DMS53 (cell line): ENCODE measurements at regions not wholly inside any gene's neighbourhood (a gene's known extent, or its start where the extent isn't known, plus 50 kb on each side); places are given as distances from the start of the nearest gene placed in this dataset.

Experiments used
- DNase-seq: peaks from one replicate; lab custom pipeline; 2025; lab: John Stamatoyannopoulos, UW

DNA sequence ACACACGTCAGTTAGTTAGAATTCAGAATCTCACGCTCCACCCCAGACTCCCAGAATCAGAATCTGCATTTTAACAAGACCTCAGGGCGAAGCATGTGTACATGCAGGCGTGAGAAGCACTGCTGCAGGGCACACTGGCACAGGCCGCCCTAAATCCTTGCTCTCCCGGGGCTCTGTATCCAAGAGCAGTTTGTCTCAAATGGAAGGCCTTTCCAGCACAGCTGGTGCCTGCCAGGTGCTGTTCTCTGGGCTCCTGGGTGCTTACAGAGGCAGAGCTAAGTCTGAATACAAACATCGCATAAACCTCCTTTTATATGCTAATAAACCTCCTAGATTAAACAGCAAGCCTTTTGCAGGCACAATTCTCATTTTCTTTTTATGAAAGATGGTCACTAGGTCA lies 119.1 kb upstream of the CD93 start:
- DNase-seq, result no peak

DNA sequence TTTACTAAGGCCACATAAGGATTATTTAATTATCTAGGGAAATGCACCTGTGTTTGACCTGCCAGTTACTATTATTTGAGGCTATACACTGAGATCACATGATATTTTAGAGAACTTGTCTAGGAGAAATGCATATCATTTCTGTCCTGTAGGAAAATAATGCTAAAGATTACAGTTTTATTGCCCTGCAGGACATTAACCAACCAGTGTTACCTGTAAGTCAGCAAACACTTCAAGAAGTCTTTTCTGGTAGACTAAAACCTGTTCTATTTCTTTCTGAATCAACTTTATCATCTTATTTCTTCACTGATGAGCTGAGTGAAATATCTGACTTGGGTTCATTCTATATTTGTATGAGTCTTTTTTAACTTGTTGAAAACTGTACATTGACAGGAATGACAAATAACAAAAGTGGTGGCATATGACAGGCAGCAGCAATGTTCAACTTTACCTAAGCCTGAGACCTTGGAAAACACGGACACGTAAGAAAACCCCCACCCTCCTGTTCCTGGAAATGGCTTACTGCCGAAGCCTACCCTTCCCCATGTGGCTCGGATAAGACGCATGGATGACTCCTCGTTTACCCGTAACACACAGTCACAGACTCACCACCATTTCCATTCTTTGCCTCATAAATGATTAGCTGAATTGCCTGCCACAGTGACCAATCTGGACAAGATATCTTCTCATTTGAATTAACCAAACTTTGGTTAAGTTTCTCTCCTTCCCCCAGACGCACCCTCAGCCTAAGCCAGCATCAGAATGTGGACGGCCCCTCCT lies 118.0 kb upstream of the CD93 start:
- no peak for DNase-seq

DNA sequence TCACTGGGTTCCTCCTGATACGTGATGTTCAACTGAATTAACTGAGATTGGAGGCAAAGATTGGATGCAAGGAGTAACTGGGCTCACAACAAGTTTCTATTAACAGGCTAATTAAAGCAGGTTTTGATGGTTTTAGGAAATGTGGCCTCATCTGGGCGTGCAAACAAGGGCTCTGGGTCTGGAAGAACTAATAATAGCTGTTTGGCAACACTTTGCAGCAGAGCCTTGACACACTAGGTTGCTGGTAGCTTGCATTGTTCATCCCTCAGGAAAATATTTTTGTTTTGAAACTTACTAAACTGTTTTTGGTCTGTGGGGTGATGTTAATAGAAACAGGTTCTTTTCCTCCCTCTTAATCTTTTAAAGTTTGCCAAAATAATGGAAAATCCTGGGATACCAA lies 117.2 kb upstream of the CD93 start:
- no peak for DNase-seq

DNA sequence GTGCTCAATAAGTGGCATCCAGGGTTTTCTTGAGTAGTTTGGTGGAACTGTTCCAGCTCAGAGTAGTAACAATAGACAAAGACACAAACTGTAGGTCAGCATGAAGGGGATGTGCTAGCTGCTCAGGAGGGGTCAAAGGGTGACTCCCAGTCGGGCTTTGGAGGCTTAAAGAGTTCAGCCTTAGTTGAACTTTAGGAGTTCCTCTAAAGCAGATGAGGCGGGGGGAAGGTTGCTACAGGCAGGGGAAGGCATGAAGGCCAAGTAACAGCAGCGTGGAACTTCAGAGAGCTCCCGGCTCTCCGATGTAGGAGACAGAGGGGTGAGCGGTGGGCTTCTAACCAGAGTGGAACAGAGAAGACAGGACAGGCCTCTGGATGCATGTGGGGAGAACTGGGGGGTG lies 115.5 kb upstream of the CD93 start:
- no peak for DNase-seq

DNA sequence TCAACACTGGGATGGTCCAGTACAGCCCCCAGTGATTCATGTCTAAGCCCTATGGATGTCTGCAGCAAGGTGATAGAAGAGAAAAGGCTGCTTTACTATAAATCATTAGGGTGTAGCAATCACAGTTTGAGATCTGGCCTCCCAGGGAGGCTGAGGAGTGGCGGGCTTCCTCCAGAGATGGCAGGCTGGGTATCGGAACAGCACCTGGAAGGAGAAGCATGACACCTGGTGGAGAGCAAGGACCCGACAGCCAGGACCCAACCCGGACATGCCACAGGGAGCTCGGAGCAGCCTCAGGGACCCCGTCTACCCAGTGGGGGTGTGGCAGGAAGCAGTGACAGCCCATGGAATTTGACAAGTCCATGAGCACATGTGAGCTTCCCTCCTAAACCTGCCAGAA lies 114.8 kb upstream of the CD93 start:
- DNase-seq, result peak; percentile 63

DNA sequence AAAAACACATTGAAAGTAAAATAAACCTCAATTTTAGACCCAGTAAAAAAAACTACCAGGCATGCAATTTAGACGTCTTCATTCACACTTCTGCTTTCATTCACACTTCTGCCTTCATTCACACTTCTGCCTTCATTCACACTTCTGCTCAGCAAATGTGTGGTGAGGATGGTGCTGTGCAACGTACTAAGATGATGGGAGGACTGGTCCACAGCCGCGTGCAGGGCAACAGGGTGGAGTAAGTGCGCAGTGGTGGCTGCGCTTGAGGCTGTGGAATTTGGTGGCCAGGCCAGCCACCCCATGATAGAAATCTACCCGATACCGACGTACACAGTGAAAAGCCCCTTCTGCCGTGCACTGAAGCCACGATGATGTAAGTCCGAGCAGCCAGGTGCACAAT lies 114.3 kb upstream of the CD93 start:
- DNase-seq, result no peak

DNA sequence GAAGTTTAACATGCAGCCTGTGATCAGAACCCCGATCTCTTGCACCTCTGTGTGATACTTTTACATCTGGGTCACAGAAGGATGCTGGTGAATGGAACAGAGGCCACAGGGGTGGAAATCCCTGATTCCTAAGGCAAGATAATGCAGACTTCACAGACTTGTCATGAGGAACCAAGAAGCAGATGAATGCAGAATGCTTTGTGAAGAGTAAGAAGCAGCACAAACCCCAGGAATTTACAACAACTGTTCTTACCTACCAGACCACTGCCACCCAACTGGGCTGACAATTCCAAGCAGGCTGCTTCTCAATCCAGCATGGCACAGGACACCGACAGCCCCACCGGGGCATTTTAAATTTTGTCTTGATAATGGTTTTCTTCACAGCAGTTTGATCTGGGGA lies 113.2 kb upstream of the CD93 start:
- DNase-seq, result no peak

DNA sequence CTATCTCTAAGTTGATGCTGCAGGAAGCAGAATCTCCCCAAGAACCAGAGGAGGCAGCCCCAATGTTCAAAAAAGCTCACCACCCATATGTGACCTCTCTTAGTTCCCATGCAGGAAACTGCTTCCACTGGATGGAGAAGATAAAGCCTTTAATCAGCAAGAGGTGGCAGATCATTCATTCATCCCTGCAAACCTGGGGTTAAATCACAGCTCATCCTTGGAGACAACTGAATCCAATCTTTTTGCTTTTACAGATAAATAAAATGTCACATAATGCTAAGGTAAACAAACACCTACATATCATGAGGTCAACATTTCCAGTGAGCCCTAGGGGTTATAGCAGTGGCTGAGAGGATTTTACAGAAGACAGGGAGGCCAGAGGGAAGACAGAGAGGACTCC lies 112.7 kb upstream of the CD93 start:
- no peak for DNase-seq

DNA sequence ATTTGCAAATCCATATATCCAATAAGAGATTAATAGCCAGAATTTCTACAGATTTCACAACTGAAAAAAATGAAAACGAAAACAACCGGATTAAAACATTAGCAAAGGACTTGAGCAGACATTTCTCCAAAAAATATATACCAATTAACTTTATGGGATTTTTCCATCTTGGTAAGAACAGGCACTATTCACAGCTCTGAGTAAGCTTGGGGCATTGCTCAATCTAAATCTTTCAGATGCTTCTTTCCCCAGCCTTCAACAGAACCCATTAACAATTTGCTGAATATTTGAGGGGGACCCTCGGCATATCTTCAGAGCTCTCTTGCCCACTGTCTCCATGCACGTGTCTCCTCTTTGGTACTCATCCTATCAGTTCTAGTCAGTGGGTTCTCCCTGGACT lies 111.7 kb upstream of the CD93 start:
- DNase-seq, result no peak

DNA sequence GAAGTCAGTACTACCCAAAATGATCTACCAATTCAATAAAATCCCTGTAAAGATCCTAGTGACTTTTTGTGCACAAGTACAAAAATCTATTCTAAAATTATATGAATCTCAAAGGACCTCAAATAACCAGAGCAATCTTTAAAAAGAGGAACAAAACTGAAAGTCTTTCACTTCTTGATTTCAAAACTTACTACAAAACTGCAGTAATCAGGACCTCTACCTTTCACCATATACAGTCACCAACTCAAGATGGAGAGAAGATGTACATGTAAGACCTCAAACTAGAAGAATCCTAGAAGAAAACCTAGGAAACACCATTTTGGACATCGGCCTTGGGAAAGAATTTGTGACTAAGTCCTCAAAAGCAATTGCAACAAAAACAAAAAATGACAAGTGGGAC lies 109.5 kb upstream of the CD93 start:
- no peak for DNase-seq

DNA sequence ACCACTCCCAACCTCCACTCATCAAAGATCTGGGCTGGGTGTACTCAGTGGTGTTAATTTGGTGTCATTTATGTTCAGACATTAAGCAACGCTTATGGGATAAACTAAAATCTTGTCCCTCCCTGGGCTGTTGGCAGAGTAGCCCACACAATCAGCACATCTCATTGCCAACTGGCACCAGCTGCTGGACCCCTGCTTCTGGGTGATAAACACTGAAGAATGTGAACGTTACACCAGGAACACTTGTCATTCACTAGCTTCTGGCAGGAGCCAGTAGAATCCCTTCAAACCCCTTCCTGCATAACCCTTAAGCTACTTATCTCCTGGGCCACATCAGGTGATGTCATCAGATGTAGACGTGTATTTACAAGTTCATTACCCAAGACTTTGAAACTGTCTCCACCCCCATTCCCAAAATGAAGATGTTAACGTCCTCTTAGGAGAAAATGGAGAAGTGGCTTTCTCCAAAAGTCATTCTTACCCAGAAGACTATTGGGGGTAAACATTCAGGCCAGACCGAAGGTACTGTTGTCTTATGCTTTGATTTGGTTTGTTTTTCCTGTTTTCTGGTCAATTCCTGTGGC lies 107.8 kb upstream of the CD93 start:
- no peak for DNase-seq

DNA sequence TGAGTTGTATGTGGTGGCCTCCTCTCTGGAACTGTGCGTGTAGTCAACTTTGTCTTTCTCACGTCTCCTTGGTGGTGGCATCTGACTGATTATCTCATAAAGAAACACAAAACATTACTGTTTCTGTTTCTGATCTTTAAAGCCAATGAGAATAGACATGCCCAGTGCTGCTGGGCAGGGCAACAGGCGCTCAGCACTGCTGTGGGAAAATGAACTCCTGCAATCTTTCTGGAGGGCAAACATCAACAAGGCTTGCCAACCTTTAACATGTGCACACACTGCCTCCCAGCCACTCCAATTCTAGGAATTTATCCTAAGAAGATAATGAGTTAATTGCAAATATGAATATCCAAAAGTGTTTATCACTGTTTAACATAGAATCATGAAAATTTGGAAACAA lies 106.3 kb upstream of the CD93 start:
- DNase-seq, result no peak

DNA sequence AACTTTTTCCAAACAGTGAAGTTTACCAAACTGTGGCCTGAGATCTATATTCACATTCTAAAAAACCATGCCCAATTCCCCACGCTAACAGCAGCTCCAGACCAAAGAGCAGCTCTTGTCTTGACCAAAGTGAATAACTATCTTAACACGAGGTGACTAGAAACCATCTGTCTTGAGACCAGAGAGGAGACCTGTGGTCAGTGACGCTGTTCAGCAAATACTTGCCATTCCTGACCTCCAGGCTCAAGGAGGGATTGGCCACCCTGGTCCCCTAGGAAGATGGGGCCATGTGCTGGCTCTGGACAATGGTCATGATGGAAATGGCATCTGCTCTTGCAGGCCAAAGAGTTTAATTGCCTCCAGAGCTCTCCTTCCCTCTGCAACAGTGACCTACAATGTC lies 104.4 kb upstream of the CD93 start:
- no peak for DNase-seq

DNA sequence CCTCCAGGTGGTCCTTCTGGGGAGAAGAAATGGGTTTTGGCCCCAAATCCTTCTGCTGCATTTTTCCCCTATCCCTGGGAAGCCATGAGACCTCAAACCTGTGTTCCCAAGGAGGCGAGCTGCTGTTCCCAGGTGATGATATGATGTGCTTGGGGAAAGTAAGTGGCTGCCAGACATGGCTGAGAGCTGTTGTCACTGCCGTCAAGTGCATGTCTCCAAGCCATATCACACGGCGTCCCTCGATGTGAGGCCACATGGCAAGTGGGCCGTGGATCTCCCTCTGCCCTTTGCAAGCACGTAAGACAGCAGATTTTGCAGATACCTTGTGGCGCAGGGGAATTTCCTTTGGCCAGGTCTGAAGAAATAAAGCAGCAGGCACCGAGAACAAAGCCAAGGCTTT lies 103.7 kb upstream of the CD93 start:
- no peak for DNase-seq

DNA sequence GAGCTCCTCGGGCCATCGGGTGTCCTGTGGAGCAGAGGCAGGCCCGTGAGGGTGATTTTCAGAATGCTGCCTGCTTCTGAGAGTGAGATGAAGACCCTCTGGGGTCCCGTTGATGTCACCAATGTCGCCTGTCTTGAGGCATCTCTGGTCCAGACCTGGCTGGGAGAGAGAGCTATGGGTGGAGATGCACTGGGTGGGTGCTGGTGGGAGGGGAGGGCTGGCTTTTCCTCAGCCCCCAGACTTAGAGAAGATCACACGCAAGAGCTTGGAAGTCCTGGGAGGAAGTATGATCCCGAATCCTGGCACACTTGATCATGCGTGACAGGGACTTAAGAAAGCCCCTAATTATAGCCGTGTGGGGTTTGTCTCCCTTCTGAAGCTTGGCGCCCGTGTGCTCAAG lies 103.2 kb upstream of the CD93 start:
- DNase-seq, result no peak

DNA sequence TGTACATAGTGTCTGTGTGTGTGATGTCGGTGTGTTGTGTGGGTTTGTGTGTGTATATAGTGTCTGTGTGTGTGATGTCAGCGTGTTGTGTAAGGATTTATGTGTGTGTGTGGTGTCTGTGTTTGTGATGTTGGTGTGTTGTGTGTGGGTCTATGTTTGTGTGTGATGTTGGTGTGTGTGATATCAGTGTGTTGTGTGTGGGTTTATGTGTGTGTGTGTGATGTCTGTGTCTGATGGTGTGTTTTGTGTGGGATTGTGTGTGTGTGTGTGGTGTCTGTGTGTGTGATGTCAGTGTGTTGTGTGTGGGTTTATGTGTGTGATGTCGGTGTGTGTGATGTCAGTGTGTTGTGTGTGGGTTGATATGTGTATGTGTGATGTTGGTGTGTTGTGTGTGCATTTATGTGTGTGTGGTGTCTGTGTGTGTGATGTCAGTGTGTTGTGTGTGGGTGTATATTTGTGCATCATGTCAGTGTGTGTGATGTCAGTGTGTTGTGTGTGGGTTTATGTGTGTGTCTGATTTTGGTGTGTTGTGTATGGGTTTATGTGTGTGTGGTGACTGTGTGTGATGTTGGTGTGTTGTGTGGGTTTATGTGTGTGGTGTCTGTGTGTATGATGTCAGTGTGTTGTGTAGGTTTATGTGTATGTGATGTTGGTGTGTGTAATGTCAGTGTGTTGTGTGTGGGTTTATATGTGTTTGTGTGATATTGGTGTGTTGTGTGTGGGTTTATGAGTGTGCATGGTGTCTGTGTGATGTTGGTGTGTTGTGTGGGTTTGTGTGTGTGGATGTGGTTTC lies 102.4 kb upstream of the CD93 start:
- DNase-seq, result no peak

DNA sequence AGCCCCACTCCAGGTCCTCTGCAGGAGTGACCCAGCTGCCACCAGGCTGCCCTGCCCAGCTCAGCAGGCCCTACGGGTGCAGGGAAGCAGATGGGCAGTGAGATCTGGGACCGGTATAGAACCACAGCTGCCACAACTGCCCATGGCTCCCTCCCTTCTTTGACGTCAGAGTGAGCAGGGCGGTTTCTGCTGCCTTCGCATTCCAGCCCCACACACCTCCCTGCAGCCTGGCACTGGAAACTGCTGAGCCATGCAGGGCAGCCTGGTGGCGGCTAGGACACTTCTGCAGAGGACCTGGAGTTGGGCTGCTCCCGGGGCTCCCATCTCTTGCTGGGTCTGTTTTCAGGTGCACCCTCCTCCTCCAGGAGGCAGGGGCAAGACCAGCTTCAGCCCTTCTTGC lies 101.6 kb upstream of the CD93 start:
- no peak for DNase-seq

DNA sequence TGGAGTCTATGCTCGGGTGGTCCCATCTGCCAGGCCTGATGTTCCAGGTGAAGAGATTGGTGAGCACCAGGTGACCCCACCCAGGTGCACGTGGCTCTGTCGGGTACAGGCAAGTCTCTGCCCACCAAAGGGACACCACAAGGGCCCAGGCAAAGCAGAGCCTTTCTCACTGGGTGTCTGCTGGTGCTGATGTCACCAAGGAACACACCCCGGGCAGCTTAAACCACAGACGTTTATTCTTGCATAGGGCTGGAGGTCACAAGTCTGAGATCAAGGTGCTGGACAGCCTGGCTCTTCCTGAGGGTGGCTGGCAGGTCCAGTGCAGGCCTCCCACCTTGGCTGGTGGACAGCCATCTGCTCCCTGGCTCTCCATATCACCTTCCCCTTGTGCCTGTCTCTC lies 100.7 kb upstream of the CD93 start:
- no peak for DNase-seq

DNA sequence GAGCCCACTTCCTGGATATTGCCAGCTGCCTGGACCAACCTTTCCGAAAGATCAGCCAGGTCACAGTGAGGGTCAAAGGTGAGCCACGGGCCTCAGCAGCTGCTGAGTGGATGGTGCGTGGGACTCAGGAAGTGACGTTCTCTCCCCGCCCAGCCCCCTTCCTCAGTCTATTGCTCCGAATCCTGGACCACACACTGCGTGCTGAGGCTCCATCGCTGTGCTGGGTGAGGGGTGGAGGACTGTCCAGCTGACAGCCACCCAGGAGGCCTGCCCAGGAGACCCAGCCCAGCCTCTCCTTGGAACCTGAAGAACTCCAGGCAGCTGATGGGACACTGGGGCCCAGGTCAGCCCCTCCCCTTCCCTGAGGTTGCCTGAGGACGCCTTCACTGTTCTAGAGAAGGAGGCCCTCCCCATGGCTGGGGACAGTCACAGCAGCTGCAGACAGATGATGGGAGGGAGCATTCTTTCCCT lies 94.4 kb upstream of the CD93 start:
- no peak for DNase-seq

DNA sequence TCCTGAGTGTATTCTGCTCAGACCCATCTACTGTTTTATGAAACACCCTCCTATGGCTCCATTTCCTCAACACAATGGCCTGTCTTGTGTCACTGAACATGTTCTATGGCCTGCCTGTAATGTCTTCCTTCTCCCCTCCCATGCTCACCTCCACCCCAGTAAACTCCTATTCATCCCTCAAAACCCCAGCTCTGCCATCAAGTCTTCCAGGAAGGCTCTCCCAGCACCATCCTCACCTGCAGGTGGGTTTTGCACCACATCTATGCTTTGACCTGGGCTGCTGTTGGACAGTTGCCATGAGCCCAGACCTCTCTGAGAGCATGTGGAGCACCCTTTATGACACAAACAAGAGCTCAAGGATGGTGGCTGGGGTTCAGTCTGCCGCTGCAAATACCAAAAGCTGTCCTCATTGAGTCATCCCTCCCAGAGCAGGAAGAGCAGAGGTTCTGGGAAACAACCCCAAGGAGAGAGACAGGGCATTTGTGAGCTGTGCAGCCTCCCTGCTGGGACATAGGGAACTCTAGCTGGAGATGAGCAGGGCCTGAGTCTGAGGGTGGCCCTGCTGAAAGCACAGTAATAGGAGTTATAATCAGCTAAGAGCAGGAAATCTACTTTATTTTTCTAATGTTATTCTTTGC lies 93.8 kb upstream of the CD93 start:
- no peak for DNase-seq

DNA sequence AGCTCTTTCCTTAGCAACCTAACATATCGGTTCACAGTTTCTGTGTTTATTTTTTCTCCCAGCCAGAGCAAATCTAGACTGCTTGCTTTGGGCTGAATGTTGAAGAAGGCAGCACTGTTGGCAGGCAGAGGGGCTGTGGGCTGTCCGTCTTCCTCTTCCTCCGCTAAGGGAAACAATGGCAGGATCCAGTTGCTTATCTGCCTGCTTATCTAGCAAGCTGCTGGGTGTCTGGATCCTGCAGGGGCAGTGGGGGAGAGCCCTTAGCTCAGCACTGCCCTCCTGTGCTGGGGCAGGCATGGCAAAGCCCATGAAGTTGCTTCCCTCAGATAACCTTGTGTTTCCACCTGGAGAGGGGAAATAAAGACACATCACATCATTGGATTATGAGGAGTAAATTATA lies 92.7 kb upstream of the CD93 start:
- DNase-seq, result no peak

DNA sequence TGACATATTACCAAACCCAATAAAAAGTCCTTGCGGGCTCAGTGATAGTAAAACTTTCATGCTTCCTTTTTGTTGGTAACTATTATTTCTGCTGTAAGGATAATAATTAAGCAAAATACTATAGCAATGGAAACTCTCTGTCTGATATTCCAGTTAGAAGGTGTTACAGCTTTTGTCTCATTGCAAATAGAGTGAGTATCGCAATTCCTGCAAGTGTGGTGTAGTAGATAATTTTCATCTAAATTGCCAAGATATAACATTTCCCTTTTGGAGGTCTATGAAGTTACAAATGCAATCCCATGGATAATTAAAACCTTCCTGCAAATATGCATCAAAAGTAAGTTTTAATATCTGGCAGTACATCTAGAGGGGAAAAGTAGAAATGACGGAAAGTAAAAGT lies 88.7 kb upstream of the CD93 start:
- no peak for DNase-seq

DNA sequence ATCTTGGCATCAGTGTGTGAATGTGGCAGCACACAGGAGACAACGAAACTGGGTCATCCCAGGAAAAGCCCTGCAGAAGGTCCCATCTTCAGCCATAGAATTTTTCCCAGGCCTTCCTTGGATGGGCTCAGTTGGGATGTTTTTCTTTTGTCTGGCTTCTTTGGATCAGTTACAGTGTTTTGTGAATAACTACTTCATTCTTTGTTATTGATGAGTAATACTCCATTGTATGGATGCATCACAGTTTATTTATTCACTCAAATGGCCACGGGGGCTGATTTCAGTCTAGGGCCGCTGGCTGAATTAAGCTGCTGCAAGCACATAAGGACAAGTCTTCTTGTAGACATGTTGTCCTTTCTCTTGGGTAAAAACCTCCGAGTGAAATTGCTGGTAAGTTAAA lies 81.3 kb upstream of the CD93 start:
- no peak for DNase-seq
